NCI-H1436 (cell line): ENCODE measurements at regions not wholly inside any gene's neighbourhood (a gene's known extent, or its start where the extent isn't known, plus 50 kb on each side); places are given as distances from the start of the nearest gene placed in this dataset.
"Not testable (repeated sequence)": the region's sequence is repeated elsewhere in the genome, so short reads cannot be mapped to it uniquely, and the experiment has no call there.

Experiments
- DNase-seq: peaks from one replicate; lab custom pipeline; 2025; lab: John Stamatoyannopoulos, UW

GRCh38 chr7:79778786-79779770 is 325.6 kb upstream of the MAGI2 start:
- DNase-seq, result no peak

DNA sequence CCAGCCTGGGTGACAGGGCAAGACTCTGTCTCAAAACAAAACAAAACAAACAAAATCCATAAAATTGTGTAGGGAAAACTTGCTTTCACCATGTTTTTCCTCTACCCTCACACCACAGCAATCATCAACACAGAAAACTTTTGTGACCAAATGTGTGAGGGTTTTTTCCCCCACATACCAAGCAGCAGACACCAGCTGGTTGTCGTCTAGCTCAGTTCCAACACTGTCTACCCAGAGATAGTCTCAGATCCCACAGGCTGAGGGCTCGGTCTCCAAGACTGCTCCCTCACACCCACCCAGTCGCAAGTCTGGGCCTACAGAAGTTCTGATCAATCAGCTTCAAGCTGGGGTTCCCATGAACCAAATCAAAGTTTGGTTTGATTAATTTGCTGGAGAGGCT is 322.4 kb upstream of the MAGI2 start:
- no peak for DNase-seq

GRCh38 chr7:79774150-79774549 is 320.7 kb upstream of the MAGI2 start:
- no peak for DNase-seq

GRCh38 chr7:79770970-79771369 is 317.5 kb upstream of the MAGI2 start:
- DNase-seq, result no peak

GRCh38 chr7:79770063-79770462 is 316.6 kb upstream of the MAGI2 start:
- no peak for DNase-seq

GRCh38 chr7:79767876-79768560 is 314.6 kb upstream of the MAGI2 start:
- DNase-seq, result not testable (repeated sequence)

DNA sequence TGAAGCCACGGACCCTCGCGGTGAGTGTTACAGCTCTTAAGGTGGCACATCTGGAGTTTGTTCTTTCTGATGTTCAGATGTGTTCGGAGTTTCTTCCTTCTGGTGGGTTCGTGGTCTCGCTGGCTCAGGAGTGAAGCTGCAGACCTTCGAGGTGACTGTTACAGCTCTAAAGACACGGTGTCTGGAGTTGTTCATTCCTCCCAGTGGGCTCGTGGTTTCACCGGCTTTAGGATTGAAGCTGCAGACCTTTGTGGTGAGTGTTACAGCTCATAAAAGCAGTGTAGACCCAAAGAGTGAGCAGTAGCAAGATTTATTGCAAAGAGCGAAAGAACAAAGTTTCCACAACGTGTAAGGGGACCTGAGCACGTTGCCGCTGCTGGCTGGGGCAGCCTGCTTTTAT is 313.7 kb upstream of the MAGI2 start:
- DNase-seq, result not testable (repeated sequence)

DNA sequence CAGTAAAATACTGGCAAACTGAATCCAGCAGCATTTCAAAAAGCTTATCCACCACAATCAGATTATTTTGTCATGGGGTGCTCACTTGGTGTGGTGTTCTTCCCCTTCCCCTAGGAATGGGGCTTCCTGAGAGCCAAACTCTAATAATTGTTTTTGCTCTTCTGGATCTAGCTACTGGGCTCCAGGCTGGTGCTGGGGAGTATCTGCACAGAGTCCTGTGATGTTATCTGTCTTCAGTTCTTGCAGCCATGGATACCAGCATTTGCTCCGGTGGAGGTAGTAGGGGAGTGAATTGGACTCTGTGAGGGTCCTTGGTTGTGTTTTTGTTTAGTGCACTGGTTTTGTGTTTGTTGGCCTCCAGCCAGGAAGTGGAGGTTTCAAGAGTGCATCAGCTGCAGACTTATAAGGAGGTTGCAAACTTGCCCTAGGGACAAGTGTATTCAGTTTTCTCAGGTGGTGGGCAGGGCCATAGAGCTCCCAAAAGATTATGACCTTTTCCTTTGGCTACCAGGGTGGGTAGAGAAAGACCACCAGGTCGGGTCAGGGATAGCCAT is 308.5 kb upstream of the MAGI2 start:
- DNase-seq, result no peak

DNA sequence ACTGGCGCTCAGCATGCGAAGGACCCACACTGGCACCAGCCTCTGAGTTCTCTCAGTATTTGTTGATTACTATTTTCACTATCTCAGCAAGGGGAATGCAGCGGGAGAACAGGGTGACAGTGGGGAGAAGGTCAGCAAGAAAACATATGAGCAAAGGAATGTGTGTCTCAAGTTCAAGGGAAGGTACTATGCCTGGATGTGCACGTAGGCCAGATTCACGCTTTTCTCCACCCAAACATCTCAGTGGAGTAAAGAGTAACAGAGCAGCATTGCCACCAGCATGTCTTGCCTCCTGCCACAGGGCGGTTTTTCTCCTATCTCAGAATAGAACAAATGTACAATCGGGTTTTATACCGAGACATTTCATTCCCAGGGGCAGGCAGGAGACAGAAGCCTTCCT is 297.5 kb upstream of the MAGI2 start:
- DNase-seq, result not testable (repeated sequence)

- no peak for DNase-seq
These were observed 296.4 kb upstream of the MAGI2 start for GRCh38 chr7:79749856-79750255.

GRCh38 chr7:79741684-79742083 is 288.2 kb upstream of the MAGI2 start:
- no peak for DNase-seq

DNA sequence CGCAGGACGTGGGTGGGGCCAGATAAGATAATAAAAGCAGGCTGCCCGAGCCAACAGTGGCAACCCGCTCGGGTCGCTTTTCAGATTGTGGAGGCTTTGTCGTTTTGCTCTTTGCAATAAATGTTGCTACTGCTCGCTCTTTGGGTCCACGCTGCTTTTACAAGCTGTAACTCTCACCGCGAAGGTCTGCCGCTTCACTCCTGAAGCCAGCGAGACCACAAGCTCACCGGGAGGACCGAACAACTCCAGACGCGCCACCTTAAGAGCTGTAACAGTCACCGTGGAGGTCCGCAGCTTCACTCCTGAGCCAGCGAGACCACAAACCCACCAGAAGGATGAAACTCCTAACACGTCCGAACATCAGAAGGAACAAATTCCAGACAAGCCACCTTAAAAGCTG is 286.6 kb upstream of the MAGI2 start:
- DNase-seq, result no peak

- DNase-seq, result not testable (repeated sequence)
These were observed 285.7 kb upstream of the MAGI2 start for GRCh38 chr7:79739036-79739709.

GRCh38 chr7:79736418-79736817 is 283.0 kb upstream of the MAGI2 start:
- no peak for DNase-seq

DNA sequence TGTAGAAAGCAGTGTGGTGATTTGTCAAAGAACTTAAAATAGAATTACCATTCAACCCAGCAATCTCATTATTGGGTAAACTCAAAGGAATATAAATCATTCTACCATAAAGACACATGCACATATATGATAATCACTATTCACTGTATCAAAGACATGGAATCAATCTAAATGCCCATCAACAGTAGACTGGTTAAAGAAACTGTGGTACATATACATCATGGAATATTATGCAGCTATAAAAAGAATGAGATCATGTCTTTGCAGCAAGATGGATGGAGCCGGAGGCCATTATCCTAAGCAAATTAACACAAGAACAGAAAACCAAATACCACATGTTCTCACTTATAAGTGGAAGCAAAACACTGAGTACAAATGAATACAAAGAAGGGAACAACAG is 281.5 kb upstream of the MAGI2 start:
- DNase-seq, result no peak

- DNase-seq, result no peak
These were observed 280.7 kb upstream of the MAGI2 start for GRCh38 chr7:79734181-79734580.

GRCh38 chr7:79732535-79732934 is 279.1 kb upstream of the MAGI2 start:
- DNase-seq, result no peak

- no peak for DNase-seq
These were observed 277.5 kb upstream of the MAGI2 start for GRCh38 chr7:79730971-79731370.

DNA sequence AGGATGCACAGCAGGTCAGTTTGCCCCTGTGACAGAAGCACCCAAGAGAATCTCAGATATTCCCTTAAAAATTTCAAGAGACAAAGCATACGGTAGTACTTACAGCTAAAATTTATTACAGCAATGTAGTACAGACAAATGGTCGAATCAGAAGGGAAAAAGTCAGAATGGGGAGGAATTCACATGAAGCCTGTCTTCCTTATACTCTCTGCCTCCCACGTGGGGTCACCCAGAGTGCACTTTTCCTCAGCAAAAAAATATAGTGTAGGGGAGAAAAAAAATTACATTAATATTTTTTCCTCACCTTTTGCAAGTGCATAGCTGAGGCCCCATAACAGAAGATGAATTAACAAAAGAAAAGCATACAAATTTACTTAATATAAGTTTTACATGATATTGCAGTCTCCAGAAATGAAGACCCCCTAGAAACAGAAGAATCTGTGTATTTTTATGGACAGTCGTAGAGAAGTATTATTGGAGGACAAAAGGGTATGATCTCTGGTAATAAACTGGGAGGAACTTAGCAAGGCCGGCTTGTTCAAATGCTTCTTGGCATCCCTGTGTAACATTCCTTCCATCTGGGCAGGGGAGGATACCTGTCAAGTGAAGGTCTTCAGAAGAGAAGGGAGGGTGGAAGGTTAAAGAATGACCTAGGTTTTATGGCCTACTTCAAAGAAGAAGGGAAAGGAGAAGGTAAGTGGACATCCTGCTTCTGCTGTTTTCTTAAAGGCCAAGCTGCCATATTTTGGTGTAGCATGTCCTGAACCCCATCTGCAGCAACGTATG is 270.6 kb upstream of the MAGI2 start:
- no peak for DNase-seq

GRCh38 chr7:79722217-79722616 is 268.8 kb upstream of the MAGI2 start:
- DNase-seq, result no peak

DNA sequence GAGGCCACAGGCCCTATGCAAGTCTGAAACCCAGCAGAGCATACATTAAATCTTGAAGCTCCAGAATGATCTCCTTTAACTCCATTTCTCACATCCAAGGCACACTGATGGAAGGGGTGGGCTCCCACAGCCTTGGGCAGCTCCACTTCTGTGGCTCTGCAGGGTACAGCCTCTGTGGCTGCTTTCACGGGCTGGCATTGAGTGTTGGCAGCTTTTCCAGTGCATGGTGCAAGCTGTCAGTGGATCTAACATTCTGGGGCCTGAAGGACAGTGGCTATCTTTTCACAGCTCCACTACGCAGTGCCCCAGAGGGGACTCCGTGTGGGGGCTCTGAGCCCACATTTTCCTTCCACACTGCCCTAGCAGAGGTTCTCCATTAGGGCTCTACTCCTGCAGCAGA is 265.7 kb upstream of the MAGI2 start:
- DNase-seq, result no peak

DNA sequence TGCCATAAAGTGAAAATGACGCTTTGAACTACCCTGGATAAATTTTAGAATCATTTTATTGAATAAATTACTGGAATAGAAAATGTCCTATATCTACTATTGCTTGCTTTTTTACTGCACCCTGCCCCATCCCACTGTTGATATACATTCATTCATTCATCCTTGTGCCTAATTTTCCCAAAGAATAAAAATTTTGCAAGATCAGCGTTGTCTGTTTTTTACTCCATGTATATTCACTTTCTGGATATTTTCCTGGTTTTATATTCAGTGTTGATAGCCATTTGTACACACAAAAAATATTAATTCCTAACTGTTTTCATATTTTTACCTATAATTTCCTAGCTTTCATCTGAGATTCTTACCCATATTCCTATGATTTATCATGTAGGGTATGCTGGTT is 262.9 kb upstream of the MAGI2 start:
- no peak for DNase-seq
